ENCODE measurements at regions not wholly inside any gene's neighbourhood (a gene's known extent, or its start where the extent isn't known, plus 50 kb on each side); places are given as distances from the start of the nearest gene placed in this dataset.

GRCh38 chr7:69510114-69510513 is 88.2 kb upstream of the AUTS2 start:
- H3K9me3 ChIP-seq, result peaks cover 0 to 5% (median 0%) of the 10 kb centered on the region in 12 donors
- no peaks in the 10 kb centered on the region for H3K36me3 ChIP-seq
- DNase-seq, result no peak
- peaks cover 0 to under 1% (median 0%) of the 10 kb centered on the region in 12 donors for H3K4me1 ChIP-seq
- TF ChIP-seq, protein P1, sequence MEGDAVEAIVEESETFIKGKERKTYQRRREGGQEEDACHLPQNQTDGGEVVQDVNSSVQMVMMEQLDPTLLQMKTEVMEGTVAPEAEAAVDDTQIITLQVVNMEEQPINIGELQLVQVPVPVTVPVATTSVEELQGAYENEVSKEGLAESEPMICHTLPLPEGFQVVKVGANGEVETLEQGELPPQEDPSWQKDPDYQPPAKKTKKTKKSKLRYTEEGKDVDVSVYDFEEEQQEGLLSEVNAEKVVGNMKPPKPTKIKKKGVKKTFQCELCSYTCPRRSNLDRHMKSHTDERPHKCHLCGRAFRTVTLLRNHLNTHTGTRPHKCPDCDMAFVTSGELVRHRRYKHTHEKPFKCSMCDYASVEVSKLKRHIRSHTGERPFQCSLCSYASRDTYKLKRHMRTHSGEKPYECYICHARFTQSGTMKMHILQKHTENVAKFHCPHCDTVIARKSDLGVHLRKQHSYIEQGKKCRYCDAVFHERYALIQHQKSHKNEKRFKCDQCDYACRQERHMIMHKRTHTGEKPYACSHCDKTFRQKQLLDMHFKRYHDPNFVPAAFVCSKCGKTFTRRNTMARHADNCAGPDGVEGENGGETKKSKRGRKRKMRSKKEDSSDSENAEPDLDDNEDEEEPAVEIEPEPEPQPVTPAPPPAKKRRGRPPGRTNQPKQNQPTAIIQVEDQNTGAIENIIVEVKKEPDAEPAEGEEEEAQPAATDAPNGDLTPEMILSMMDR (IDR thresholded peaks at IDR 0.05), result no peak
- TF ChIP-seq POLR2A (IDR thresholded peaks at IDR 0.05), result no peak
- H3K27ac ChIP-seq, result no peak overlapping the region
- WGBS, 4 donors, result 88 to 95% (median 93%) methylated on average over 4 of the region's 4 CpGs
- H3K27me3 ChIP-seq, result no peaks in the 10 kb centered on the region
- intact Hi-C loops (cut with DNase I), result no loop called here
- ATAC-seq, result no peak
- no peak overlapping the region for H3K4me3 ChIP-seq

GRCh38 chr7:69515495-69516212 is 82.6 kb upstream of the AUTS2 start:
- ATAC-seq, result no peak
- intact Hi-C loops (cut with DNase I), result loop anchor here in 2 of 10 donors (1.0 to 5.0 kb wide), 2 partner anchors 58 kb away; no protein-coding TSS in a partner anchor
- WGBS, 4 donors, result 43 to 56% (median 52%) methylated on average over 6 of the region's 6 CpGs
- Histone ChIP-seq H3K4me1 (peaks cover 0 to 11% (median 2%) of the 10 kb centered on the region in 12 donors), H3K27ac (peak overlapping the region in 5 of 12 donors; percentile 6 to 62 (median 41)), H3K27me3 (no peaks in the 10 kb centered on the region), H3K4me3 (no peak overlapping the region), H3K36me3 (no peaks in the 10 kb centered on the region), H3K9me3 (no peaks in the 10 kb centered on the region)
- no peak for DNase-seq
- no peak for TF ChIP-seq POLR2A (IDR thresholded peaks at IDR 0.05)
- TF ChIP-seq, protein P1 (IDR thresholded peaks at IDR 0.05), result no peak

- ATAC-seq, result peak in 3 of 4 donors; percentile 68 to 91 (median 72)
These were observed 81.9 kb upstream of the AUTS2 start for GRCh38 chr7:69516238-69516820.

More at GRCh38 chr7:69516238-69516820, 81.9 kb upstream of the AUTS2 start:
- Histone ChIP-seq H3K9me3 (no peaks in the 10 kb centered on the region), H3K27ac (peak overlapping the region in 6 of 12 donors; percentile 6 to 62 (median 42)), H3K4me3 (no peak overlapping the region), H3K36me3 (no peaks in the 10 kb centered on the region), H3K4me1 (peaks cover 0 to 11% (median 2%) of the 10 kb centered on the region in 12 donors), H3K27me3 (no peaks in the 10 kb centered on the region)
- TF ChIP-seq, protein P1 (IDR thresholded peaks at IDR 0.05), result no peak
- TF ChIP-seq POLR2A (IDR thresholded peaks at IDR 0.05), result no peak
- peak in 4 of 5 donors; percentile 18 to 60 (median 42) for DNase-seq
- intact Hi-C loops (cut with DNase I), result loop anchor here in 2 of 10 donors (1.0 to 5.0 kb wide), 2 partner anchors 59 kb away; no protein-coding TSS in a partner anchor
- 54 to 64% (median 58%) methylated on average over 9 of the region's 9 CpGs for WGBS, 4 donors
